ENCODE measurements at regions not wholly inside any gene's neighbourhood (a gene's known extent, or its start where the extent isn't known, plus 50 kb on each side); places are given as distances from the start of the nearest gene placed in this dataset.

GRCh38 chr9:113805486-113806132, 70.5 kb upstream of the ZNF618 start:
- TF ChIP-seq POLR2A (IDR thresholded peaks at IDR 0.05) (no peak), CTCF (IDR thresholded peaks at IDR 0.05) (no peak)
- Histone ChIP-seq H3K27me3 (no peaks in the 10 kb centered on the region), H3K9me3 (no peaks in the 10 kb centered on the region), H3K4me3 (no peak overlapping the region), H3K27ac (no peak overlapping the region), H3K4me1 (peaks cover 6% of the 10 kb centered on the region), H3K36me3 (replicated peaks in 1 of 2; ENCODE audit: insufficient read depth in 1 of 2, low read depth in 2 of 2) (no peaks in the 10 kb centered on the region)
- 65 to 67% methylated on average over 9 of the region's 9 CpGs for WGBS, 2 donors
- intact Hi-C loops (cut with DNase I), result no loop called here
- no peak for DNase-seq
- no peak for ATAC-seq

GRCh38 chr9:113807173-113808061, 68.7 kb upstream of the ZNF618 start:
- 8 to 9% methylated on average over 15 of the region's 15 CpGs for WGBS, 2 donors
- intact Hi-C loops (cut with DNase I), result no loop called here

GRCh38 chr9:113808391-113809358, 67.4 kb upstream of the ZNF618 start:
- intact Hi-C loops (cut with DNase I), result no loop called here
- Histone ChIP-seq H3K36me3 (replicated peaks in 1 of 2; ENCODE audit: insufficient read depth in 1 of 2, low read depth in 2 of 2) (no peaks in the 10 kb centered on the region), H3K27me3 (no peaks in the 10 kb centered on the region), H3K27ac (no peak overlapping the region), H3K4me1 (peaks cover 6% of the 10 kb centered on the region), H3K9me3 (no peaks in the 10 kb centered on the region), H3K4me3 (no peak overlapping the region)
- DNase-seq (peak in 3 of 4 donors; percentile 20 to 57 (median 43)), ATAC-seq (peak; percentile 59)
- WGBS, 2 donors, result 64 to 67% methylated on average over 10 of the region's 10 CpGs
- TF ChIP-seq POLR2A (IDR thresholded peaks at IDR 0.05) (no peak), CTCF (IDR thresholded peaks at IDR 0.05) (no peak)

More at GRCh38 chr9:113807173-113808061, 68.7 kb upstream of the ZNF618 start:
- peaks cover 6% of the 10 kb centered on the region for H3K4me1 ChIP-seq
- H3K9me3 ChIP-seq, result no peaks in the 10 kb centered on the region
- TF ChIP-seq CTCF (IDR thresholded peaks at IDR 0.05) (peak; percentile 74 to 91 (median 85)), POLR2A (IDR thresholded peaks at IDR 0.05) (no peak)
- no peak overlapping the region for H3K27ac ChIP-seq
- ATAC-seq (peak; percentile 78), DNase-seq (peak; percentile 53 to 63 (median 60))
- H3K4me3 ChIP-seq, result no peak overlapping the region
- no peaks in the 10 kb centered on the region for H3K27me3 ChIP-seq
- H3K36me3 ChIP-seq (replicated peaks in 1 of 2; ENCODE audit: insufficient read depth in 1 of 2, low read depth in 2 of 2), result no peaks in the 10 kb centered on the region

GRCh38 chr9:113817171-113817570, 58.9 kb upstream of the ZNF618 start:
- intact Hi-C loops (cut with DNase I), result loop anchor here (10.0 kb wide), 1 partner anchor 218 kb away; no protein-coding TSS in a partner anchor
- Histone ChIP-seq H3K4me1 (no peaks in the 10 kb centered on the region), H3K9me3 (no peaks in the 10 kb centered on the region), H3K36me3 (replicated peaks in 1 of 2; ENCODE audit: insufficient read depth in 1 of 2, low read depth in 2 of 2) (no peaks in the 10 kb centered on the region), H3K4me3 (no peak overlapping the region), H3K27me3 (no peaks in the 10 kb centered on the region), H3K27ac (no peak overlapping the region)
- TF ChIP-seq POLR2A (IDR thresholded peaks at IDR 0.05), result no peak
- no peak for TF ChIP-seq CTCF (IDR thresholded peaks at IDR 0.05)
- DNase-seq (no peak), ATAC-seq (no peak)
